ENCODE measurements at regions not wholly inside any gene's neighbourhood (a gene's known extent, or its start where the extent isn't known, plus 50 kb on each side); places are given as distances from the start of the nearest gene placed in this dataset.

DNA sequence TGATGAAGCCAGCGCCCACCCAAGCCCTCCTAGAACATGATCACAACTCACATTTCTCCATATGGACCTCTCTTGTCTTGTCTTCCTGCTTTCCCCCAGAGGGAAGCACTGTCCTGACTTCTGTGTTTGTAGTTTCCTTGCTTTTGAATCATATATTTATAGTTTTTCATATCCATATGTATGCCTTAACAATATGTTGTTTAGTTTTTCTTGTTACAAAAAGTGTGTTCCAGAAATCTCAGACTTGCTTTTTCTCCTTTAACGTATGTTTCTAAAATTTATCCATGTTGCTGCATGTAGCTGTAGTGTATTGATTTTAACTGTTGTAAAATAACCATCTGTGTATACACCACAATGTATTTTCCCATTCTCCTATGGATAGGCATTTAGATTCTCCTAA lies 182.0 kb upstream of the SMIM23 start:
- no peak for DNase-seq (ENCODE audit: low read depth in 2 of 2)

DNA sequence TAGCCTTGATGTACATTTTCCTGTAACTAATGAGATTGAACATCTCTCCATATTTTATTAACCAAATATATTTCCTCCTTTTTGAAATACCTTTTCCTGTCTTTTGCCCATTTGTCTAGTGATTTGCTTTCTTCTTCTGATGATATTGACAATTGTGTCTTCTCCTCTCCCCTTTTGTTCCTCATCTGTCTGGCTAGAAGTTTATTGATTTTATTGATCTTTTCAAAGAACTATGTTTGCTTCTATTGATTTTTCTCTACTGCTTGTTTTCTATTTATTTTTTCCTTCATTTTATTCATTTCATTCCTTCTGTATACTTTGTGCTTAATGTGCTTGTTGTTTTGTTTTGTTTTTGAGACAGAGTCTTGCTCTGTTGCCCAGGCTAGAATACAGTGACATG lies 181.4 kb upstream of the SMIM23 start:
- no peak for DNase-seq (ENCODE audit: low read depth in 2 of 2)

DNA sequence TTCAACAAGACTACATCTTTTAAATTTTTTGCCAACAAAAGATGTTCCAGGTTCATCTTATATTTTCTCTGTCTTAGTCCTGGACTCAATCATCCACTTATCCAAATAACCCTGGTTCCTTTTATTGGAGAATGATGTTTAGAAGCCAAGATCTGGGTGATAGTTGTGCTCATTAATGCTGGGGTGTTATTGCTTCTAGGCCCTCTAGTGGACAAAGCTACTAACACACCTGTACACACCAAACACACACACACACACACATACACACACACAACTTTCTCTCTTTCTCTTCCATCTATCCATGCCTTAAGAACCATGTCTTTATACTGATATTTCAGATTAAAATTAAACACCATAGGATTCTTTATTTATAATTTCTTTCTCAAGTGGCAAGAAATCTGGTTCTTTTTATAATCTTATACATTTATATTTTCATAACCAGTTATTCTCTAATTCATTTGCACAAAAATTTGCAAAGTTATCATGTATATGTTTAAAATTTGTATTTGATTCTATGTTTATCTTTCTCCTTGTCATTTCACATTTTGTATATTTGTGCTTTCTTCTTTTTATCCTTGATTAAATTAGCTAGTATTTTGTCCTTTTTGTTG lies 179.1 kb upstream of the SMIM23 start:
- no peak for DNase-seq (ENCODE audit: low read depth in 2 of 2)

DNA sequence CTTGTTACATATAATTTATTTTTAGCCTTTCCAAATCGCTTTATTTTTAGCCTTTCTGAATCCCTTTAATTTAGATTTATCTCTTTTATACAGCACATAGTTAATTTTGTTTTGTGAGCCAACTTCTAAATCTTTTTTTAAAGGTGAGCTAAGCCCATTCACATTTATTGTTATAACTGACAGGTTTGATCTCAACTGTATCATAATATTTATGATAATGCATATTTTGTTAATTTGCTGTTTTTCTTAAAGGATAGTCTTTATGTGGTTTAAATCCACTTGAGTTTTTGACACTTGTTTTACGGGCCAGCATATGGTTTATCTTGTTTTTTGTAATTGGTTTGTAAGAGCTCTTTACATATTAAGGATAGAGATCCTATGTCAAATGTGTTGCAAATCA lies 177.8 kb upstream of the SMIM23 start:
- no peak for DNase-seq (ENCODE audit: low read depth in 2 of 2)

DNA sequence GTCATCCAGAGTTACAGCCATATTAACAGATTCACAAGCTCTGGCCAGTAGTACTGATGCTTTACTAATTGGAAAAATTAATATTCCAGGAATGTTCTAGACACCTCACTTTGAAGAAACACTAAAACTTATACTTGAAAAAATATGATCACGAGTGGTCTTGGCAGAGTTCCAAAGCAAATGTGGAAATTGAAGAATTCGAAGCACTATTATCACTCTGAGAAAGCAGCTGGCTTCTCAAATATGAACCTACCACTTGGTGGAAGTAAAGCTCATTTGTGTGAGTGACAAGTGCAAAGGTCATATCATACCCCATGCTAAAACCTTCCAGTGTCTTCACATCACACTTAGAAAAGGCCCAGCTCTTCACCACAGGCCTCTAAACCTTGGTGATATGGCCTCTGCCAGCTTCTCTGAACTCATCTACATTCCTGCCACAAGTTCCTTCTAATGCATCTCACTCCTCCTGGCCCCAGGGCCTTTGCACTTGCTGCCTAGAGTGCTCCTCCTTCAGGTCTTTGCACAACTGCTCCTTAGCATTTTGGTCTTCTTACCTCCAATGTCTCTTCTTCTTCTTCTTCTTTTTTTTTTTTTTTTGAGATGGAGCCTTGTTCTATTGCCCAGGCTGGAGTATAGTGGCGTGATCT lies 175.7 kb upstream of the SMIM23 start:
- DNase-seq (ENCODE audit: low read depth in 2 of 2) = no peak

DNA sequence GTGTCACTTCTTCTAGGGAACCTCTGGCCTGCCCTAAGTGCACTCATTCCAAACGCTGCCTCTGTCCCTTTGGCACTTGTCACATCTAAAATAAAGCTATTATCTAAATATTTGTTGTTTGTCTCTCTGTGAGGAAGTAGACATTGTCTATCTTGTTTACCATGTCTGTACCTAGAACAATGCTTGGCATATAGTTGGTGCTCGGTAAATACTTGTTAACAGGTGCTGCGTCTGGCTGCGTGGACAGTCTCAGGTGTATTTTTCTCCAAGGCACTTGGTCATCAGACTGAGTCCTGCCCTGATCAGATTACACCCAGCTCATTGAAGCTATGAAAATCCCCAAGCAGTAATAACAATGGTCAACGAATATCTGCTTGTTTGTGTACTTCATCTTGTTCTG lies 174.9 kb upstream of the SMIM23 start:
- DNase-seq (ENCODE audit: low read depth in 2 of 2) = no peak

DNA sequence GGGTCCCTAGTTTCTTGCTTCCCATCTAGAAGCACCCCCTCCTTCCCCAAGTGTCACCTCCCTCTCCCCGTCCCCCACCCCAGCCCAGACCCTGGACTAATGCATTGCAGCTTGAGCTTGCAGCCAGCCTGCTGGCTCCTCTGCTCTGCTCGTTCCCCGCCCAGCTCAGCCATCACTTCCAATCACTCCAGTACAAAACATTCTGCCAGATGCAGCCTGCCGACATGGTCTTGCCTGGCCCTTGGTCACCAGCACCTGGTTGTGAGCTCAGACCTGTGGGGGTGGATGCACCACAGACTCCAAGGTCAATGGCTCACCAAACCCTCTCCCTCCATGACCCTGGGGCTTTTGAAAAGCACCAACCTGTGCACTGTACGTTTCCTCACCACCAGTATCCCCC lies 172.9 kb upstream of the SMIM23 start:
- DNase-seq (ENCODE audit: low read depth in 2 of 2) = no peak

DNA sequence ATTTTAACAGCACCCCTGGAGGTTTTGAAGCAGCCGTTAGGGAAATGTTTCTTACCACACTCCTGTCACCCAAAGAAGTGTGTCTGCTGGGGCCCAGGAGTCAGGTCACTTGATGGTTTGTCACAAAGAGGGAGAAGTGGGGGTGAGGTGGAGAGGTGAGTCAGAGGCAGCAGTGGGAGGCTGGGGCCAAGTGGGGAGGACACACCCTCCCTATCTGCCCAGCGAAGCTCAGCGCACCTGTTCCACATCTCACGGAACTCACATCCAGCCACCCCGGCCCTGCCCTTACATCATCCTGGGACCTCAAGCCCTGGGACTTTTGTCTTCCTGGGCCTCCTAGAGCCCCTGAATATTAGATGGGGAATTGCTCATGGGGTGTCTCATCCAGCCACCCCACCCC lies 171.1 kb upstream of the SMIM23 start:
- DNase-seq (ENCODE audit: low read depth in 2 of 2) = no peak

DNA sequence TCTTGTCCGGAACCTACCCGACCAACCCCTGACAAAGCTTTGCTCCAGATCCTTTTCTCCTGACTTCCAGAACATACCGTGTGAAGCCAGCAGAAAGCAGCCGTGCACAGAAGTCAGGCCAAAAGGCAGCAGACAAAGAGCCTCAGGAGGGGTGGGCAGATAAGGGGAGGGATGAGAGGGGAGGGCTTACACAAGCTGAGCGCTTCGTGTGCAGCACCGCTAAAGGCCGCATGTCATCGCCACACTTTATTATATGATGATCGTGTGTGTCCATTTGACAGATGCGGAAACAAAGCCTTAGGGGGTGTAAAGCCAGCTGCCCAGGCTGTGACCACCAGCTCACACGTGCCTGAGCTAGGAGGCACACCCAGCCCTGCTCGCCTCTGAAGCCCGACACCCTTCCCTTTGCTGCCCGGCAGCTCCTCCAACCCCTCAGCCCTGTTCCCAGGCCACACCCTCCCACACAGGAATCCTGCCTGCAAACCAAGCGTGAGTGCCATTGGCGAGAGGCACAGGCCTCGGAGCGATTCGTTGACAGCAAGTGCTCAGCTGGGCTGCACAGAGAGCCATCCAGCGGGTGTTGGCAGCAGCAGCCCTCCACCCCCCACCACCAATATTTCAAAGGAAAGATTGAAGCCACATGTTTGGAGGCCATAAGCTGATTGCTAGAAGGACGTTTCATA lies 170.5 kb upstream of the SMIM23 start:
- no peak for DNase-seq (ENCODE audit: low read depth in 2 of 2)

DNA sequence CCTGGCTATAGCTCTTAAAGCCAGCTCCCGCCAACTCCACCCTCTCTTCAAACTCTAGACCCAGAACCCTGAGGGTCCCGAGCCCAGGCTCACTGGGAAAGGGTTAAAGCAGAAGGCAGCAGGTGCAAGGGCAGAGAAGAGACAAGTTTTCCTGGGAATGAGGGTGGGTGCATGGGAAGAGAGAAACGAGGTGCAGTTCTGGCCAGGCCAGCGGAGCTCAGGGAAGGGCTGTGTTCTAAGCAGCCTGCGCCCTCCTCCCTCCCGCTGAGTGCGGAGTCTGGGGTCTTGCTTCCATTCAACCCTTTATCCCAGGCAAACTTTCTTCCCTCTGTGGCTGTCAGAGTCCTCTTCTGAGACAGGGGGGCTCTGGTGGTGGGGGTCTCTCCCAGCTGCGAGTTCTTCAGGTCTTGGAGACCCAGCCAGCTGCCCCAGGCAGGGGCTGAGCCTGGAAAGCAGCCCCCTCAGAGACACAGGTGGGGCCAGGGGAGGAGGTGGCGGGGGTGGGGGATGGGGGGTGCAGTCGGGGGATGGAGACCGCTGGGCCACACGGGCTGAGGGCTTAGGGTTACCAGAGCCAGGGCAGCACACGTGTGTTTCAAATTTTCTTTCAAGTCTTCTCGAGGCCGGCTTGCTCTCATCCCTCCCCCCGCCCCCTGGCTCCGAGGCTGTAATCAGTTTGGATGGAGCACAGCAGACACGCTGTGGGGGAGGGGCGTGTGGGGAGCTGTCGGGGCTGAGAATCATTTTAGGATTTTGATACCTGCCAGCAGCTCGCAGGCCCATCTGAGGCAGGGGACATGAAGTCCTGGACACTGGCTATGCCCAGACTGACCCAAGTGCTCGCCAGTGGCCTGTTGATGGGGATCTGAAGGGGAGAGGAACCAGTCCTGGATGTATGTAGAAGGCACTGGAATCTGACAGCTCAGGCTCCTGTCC lies 169.6 kb upstream of the SMIM23 start:
- no peak for DNase-seq (ENCODE audit: low read depth in 2 of 2)

DNA sequence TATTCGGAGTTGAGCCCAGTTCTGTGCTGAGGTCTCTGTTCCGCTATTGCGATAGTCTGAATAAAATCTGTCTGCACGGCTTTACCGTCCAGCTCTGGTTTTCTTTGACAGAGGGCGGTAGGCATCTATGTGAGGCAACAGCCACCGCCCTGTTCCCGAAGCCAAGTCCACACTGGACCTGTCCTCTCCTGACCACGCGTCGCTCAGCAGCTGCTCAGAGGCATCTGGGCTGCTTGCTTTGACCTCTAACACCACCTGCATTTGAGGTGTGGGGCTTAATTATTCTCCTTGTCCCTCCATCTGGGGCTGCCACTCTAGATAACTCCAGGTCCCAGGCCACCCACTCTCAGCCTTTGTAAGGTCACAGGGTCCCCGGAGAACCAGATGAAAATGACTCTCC lies 168.4 kb upstream of the SMIM23 start:
- DNase-seq (ENCODE audit: low read depth in 2 of 2) = no peak

DNA sequence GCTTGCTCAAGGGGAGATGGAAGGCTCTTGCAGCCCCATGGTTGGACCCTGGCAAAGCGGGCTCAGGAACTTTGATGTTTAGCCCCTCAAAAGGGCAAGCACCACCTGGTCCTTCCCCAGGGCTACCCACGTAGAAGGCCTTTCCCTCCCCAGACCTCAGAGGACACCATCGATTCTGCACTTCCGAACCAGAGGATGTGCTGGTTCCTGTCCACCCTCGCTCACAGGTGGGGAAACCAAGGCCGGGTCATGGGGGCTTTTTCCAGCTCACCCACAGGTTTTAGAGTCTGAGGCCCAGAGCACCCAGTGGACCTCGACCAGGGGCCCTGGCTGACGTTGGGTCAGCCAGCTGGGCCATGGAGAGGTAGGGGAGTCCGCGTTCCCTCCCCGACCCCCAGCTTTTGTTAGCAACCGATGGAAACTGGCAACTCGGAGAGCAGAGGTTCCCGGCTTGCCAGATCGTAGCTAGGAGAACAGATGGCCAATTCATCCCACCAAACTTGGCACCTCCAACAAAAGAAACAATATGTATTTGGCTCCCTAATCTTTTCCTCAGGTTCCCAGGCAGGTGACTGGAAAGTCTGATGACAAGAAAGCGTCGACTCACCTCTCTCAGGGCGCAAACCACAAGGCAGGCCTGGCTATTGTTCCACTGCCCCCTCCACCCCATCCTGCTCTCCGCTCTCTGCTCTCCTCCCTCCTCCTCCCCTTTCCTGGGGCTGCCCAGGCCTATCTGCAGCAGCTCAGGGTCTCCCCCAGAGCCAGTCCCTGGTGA lies 167.6 kb upstream of the SMIM23 start:
- no peak for DNase-seq (ENCODE audit: low read depth in 2 of 2)

DNA sequence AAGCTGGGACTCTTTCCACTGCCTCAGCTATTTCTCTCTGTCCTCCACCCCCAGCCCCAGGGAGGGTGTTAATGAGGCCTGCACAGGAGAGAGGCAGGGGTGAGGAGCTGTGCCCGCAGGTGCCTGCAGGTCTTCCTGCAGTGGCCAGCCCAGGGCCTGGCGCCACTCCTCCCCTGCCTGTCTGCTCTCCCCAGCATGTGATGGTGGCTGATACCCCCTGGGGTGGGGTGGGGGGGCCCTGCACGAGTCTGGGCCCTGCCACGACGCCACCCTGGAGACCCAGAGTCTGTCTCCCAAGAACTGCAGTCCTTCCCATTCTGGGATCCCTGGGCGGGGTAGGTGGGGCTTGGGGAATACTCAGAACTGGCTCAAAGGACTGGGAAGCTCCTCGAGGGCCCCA lies 166.4 kb upstream of the SMIM23 start:
- no peak for DNase-seq (ENCODE audit: low read depth in 2 of 2)

DNA sequence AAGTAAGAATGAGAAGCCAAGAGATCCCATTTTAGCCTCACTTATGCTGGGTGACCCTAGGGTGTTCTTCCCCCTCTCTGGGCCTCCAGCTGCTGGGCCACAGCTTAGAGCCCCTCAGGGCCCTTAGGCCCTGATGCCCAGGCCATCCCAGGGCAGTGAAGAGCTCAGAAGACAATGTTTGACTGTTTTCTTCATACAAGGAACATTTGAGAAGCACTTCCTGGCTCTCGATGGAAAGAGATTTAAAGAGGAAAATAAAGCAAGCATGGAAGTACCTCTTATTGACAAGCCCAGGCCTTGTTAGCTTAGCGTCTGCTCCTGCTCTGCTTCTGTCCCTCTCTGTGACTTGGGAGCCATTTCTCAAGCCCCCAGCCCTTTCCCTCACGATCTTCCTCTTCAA lies 165.9 kb upstream of the SMIM23 start:
- no peak for DNase-seq (ENCODE audit: low read depth in 2 of 2)

DNA sequence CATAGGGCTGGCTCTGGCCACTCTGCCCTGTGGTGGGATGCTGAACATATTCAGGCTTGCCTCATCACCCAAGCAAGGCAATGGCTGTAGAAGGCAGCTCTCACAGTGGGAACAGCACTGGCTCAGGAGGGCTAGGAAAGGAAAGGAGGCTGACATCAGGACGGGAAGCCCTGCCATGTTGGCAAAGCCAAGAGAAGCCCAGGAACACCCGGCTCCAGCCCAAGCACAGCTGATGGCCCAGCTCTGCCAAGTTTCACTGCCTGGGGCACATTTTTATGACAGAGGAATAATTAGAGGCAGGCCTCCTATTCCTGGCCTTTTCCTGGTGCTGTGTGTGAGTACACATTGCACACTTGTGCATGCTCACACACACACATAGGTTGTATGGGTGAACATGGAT lies 163.6 kb upstream of the SMIM23 start:
- no peak for DNase-seq (ENCODE audit: low read depth in 2 of 2)

DNA sequence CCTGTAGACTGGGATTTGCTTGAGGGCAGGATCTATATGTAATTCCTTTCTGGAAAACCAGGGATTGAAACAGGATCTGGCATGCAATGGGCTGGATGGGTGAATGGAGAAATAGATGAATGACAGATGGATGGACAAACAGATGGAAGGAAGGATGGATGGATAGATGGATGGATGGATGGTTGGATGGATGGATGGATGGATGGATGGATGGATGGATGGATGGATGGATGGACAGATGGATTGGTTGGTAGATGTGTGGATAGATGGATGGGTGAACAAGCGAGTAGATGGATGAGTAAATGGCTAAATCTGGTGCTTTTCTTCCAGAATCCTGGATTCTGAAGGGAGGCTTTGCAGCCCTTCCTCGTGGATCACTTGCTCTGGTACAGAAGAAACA lies 162.5 kb upstream of the SMIM23 start:
- no peak for DNase-seq (ENCODE audit: low read depth in 2 of 2)

DNA sequence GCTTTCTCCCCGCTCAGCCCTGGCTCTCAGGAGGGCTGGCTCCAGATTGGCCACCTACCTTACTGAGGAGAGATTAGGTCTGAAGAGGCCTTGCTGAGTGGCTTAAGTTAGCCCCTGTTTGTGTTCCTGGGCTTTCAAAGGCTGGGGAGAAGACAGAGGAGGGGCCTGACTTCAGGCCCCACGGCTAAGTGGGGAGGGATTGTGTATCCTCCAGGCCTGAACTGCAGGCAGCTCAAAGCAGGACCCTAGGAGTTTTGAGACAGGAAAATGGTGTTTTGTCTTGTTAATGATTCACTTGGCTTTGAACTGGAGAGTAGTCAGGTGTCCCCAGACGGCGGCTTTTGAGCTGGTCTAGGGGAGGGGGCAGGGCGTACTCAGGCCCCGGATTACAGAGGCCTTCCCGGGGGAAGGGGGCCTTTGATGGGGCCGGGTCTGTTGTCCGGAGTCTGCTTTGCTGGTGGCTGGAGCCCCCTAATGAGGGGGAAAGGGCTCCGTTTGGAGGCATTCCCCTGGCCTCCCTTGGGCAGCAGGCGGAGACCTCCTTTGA lies 162.0 kb upstream of the SMIM23 start:
- DNase-seq (ENCODE audit: low read depth in 2 of 2) = no peak

DNA sequence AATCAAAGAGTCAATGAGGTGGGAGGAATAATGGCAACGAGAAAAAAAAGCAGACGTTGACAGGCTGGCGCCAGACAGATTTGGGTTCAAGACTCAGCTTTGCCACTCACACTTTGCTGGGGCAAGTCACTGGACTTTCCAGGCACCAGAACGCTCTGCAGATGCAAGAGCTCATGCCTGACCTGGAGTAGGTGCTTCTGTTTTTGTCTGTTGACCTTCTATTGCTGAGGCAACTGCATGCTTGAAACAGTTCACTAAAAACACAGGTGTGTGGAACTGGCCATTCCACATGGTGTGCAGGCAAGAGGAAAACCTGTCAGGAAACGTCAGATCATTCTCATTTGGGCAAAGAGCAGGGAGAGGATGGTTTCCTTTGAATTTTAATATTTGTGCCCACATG lies 161.2 kb upstream of the SMIM23 start:
- no peak for DNase-seq (ENCODE audit: low read depth in 2 of 2)

DNA sequence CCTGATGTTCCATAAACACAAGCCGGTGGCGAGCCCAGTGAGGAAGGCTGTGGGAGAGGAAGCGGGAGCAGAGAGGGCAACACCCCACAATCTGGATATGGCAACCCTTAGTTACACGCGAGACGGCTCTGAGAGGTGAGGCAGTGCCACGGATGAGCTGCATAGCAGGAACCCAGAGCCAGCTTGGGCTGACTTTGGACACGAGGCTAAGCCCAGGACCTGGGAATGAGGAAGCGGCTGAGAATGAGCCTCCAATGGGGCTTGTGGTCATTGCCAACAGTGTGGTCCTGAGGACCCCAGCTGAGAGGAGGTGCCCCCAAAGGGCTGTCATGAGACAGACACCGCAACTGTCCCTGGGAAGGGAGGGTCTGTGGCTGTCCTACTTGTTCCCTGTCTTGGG lies 160.0 kb upstream of the SMIM23 start:
- no peak for DNase-seq (ENCODE audit: low read depth in 2 of 2)

DNA sequence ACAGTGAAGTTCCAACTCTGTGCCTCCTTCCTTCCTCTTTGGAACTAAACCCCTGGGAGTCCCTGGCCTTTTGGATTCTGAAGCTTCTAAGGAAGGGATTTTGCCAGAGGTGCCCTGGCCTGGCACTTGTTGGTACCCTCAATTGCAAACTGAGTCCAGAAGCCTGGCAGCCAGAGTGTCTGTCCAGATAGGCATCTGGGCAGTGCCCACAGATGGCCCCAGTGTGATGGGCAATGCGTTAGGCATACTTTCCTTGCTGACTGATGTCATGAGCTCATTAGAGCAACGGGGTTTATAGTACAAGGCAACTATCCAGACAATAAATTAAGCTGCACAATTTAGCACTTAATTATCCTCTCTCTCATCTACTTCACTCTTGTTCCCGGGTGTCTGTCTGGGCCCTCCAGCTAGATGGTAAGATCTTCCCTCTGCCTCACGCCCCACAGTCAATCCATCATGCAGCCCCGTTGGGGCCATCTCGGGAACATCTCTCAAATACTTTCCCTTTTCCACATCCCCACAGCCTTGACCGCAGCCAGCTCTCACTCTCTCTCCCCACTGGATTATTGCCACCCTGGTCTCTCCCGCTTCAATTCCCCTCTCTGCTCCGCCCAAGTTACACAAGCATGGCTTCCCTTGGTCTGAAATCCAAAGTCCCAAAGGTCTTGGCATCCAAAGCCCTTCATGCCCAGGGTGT lies 157.5 kb upstream of the SMIM23 start:
- no peak for DNase-seq (ENCODE audit: low read depth in 2 of 2)

DNA sequence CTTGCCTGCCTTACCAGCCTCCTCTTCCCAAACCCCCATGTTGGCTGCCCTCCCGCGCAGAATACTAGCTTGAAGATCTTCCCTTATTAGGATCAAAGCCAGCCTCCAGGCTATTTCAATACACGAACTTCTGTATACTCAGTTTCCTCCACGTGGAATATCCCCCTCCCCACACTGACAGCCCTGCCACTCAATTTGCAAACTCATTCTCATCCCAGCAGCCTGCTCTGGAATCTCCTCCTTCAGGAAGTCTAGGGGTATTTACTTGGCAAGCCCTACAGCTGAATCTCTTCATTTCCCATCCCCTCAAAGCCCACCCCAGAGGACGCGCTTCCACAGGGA lies 157.0 kb upstream of the SMIM23 start:
- DNase-seq (ENCODE audit: low read depth in 2 of 2) = no peak

All from stimulated activated CD8-positive, alpha-beta memory T cell treated with anti-CD3 and anti-CD28 coated beads, Interleukin-2, amount 100 ng/mL, for 48 hours (primary cell).